ENCODE measurements at regions not wholly inside any gene's neighbourhood (a gene's known extent, or its start where the extent isn't known, plus 50 kb on each side); places are given as distances from the start of the nearest gene placed in this dataset.
"Not testable (repeated sequence)": the region's sequence is repeated elsewhere in the genome, so short reads cannot be mapped to it uniquely, and the experiment has no call there.

DNA sequence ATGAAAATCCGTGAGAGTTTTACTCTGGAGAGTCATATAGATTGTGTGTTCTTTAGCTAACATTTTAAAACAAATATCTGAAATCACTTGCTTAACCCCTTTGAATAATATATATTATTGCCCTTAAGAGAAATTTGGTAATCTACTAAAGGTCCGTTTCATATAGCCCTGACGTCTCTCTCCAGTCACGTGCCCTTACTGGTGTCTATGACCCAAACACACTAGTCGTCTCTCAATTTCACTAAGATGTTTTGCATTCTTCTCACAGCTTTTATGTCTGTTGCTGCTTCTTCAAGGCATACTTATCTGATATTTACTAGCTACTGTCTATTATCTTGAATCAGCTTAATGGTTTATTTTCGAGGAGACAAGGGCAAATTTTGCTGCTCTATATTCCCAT lies 409.9 kb downstream of the KCNJ18 start:
- no peak for DNase-seq (ENCODE audit: low read depth, low spot score)
- in situ Hi-C loops (cut with HindIII; ENCODE audit: low sequenced_read_pairs): no loop called here
- TF ChIP-seq CTCF (IDR thresholded peaks at IDR 0.05; ENCODE audit: low read depth, low read length): no peak
- H3K4me3 ChIP-seq (ENCODE audit: low read depth, low read length): no peak overlapping the region

DNA sequence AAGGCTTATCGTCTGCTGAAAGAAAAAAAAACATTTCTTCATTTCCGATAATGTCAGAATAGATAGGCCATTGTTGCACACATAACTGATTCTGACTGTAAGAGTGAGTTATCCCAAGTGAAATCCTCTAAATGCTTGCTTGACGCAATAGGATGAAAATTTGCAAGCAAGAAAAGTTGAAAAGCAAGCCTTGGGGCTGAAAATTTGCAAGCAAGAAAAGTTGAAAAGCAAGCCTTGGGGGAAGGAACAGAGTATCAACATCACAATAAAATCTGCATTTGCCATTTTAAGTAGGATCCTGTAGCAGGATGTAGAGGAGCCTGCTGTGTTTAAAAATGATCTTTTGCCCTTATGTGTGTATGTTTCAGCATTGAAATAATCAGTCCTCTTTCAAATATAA lies 424.4 kb downstream of the KCNJ18 start:
- H3K4me3 ChIP-seq (ENCODE audit: low read depth, low read length); DNase-seq (ENCODE audit: low read depth, low spot score); in situ Hi-C loops (cut with HindIII; ENCODE audit: low sequenced_read_pairs): not testable (repeated sequence)

- DNase-seq (ENCODE audit: low read depth, low spot score); H3K4me3 ChIP-seq (ENCODE audit: low read depth, low read length); in situ Hi-C loops (cut with HindIII; ENCODE audit: low sequenced_read_pairs): not testable (repeated sequence)
Observed at GRCh38 chr17:22117401-22117800, 425.1 kb downstream of the KCNJ18 start.

DNA sequence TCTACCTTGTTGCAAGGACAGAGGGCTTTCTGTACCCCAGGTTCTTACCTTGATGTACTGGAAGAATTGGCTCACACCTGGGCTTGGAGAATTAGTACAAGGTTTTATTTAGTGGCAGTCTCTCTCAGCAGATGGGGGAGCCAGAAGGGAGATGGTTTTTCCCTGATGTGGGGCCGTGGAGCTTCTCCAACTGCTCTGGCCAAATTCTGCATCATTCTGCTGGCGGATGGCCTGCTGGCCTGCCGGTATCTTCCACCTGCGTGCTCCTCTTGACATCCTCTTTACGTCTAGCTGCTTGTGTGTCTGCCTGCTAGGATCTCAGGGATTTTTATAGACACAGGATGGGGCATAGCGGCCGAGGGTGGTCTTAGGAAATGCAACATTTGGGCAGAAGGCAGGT lies 426.7 kb downstream of the KCNJ18 start:
- H3K4me3 ChIP-seq (ENCODE audit: low read depth, low read length); DNase-seq (ENCODE audit: low read depth, low spot score); in situ Hi-C loops (cut with HindIII; ENCODE audit: low sequenced_read_pairs): not testable (repeated sequence)

GRCh38 chr17:22119751-22120150 lies 427.4 kb downstream of the KCNJ18 start:
- DNase-seq (ENCODE audit: low read depth, low spot score); H3K4me3 ChIP-seq (ENCODE audit: low read depth, low read length); in situ Hi-C loops (cut with HindIII; ENCODE audit: low sequenced_read_pairs): not testable (repeated sequence)

DNA sequence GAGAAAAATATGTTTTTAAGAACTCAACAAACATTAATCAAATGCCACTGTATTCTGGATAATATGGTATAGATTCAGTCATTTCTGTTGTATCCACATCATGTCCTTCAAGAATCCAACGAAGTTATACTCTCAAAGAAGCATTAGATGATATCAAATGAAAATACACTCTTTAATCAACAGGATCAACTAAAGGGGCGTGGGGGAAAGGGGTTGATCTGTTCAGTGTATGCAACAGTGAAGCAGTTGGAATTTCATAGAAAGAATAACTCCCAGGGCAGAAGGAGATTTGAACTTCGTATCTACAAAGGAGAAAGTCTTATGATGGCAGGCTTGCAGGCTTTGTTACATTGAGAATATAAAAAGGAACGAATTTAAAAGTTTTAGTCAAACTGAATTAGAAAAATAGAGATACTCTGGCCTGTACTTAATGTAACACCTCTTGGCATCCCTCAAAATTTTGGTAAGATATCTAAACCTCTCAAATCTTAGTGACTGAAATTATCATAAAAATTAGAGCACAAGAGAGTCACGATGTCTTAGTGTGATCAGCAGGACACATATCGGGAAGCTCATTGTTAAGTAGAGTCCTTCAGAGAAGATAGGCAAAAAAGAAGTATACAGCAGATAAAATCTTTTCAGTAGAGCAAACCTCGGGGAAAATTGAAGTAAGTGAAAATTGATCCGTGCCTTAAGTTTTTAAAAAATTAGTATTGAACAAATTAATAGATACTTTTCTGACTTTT lies 431.4 kb downstream of the KCNJ18 start:
- in situ Hi-C loops (cut with HindIII; ENCODE audit: low sequenced_read_pairs): no loop called here

DNA sequence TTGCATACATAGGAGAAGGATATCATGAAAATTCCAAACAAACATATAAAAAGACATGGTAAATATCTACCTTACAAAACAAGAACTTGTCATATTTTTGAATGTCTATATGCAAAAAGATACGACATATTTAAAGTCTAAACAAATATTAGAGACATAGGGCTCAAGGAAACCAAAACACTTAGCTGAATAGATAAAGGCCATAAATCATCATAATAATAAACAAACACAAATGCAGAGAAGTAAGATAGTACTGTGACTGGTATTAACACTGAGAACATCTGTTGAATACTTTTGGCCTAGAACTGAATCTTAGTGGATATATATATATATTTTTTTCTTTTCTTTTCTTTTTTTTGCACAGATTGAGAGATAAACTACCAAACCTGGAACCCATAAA lies 435.8 kb downstream of the KCNJ18 start:
- no peak for TF ChIP-seq CTCF (IDR thresholded peaks at IDR 0.05; ENCODE audit: low read depth, low read length)
- H3K4me3 ChIP-seq (ENCODE audit: low read depth, low read length): no peak overlapping the region
- DNase-seq (ENCODE audit: low read depth, low spot score): no peak
- in situ Hi-C loops (cut with HindIII; ENCODE audit: low sequenced_read_pairs): no loop called here

More for the DNA sequence above, 431.4 kb downstream of the KCNJ18 start:
- no peak overlapping the region for H3K4me3 ChIP-seq (ENCODE audit: low read depth, low read length)
- no peak for DNase-seq (ENCODE audit: low read depth, low spot score)
- TF ChIP-seq CTCF (IDR thresholded peaks at IDR 0.05; ENCODE audit: low read depth, low read length): no peak

DNA sequence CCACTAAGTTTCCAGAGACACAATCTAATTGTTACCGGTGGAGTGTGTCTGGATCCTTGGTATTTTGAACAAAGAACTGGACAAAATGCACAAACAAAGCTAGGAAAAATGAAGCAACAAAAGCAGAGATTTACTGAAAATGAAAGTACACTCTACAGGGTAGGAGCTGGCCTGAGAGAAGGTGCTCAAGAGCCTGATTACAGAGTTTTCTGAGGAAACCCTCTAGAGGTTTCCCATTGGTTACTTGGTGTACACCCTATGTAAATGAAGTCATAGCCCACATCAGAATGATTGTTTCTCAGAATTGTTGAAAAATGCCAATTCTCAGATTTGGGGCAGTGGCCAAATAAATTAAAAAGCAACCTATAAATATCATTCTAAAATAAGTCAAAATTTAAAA lies 436.4 kb downstream of the KCNJ18 start:
- no peak overlapping the region for H3K4me3 ChIP-seq (ENCODE audit: low read depth, low read length)
- no peak for DNase-seq (ENCODE audit: low read depth, low spot score)
- in situ Hi-C loops (cut with HindIII; ENCODE audit: low sequenced_read_pairs): no loop called here
- TF ChIP-seq CTCF (IDR thresholded peaks at IDR 0.05; ENCODE audit: low read depth, low read length): no peak

- in situ Hi-C loops (cut with HindIII; ENCODE audit: low sequenced_read_pairs); H3K4me3 ChIP-seq (ENCODE audit: low read depth, low read length); DNase-seq (ENCODE audit: low read depth, low spot score): not testable (repeated sequence)
Observed at GRCh38 chr17:22129920-22130319, 437.6 kb downstream of the KCNJ18 start.

All from astrocyte of the spinal cord (primary cell).